ENCODE measurements at regions not wholly inside any gene's neighbourhood (a gene's known extent, or its start where the extent isn't known, plus 50 kb on each side); places are given as distances from the start of the nearest gene placed in this dataset.
A peak's percentile ranks its signal among the peaks of the same experiment; 100 is the strongest.
"Not testable (repeated sequence)": the region's sequence is repeated elsewhere in the genome, so short reads cannot be mapped to it uniquely, and the experiment has no call there.

- not testable (repeated sequence) for DNase-seq
Measured at GRCh38 chr10:30196559-30196958, 137.2 kb upstream of the JCAD start.

GRCh38 chr10:30192846-30193608, 133.6 kb upstream of the JCAD start:
- no peak for DNase-seq

DNA sequence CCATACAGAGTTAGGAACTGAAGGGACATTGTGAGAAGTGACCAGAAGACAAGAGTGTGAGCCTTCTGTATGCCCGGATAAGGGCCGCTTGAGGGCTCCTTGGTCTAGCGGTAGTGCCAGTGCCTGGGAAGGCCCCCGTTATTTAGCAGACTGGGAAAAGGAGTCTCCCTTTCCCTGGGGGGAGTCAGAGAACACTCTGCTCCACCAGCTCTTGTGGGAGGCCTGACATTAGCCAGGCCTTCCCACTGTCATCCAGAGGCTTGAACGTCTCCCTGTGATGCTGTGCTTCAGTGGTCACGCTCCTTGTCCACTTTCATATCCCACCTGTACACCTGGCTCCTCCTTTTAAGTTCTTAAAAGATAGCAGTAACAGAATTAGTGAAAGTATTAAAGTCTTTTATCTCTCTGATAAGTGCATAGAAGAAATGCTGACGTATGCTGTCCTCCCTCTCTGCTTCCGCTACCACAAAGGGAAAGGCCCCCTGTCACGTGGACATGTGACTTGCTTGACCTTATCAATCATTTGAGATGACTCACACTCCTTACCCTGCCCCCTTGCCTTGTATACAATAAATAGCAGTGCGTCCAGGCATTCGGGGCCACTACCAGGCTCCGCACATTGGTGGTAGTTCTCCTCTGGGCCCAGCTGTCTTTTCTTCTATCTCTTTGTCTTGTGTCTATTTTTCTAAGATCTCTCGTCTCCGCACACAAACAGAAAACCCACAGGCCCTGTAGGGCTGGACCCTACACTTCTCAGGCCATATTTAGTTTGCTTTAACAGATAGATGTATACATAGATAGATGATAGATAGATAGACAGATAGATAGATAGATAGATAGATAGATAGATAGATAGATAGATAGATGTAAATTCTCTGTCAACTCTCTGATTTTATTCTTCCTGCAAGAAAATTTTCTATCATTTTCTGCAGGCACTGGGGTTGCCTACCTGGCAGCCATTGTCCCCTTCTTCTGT, 131.5 kb upstream of the JCAD start:
- DNase-seq = no peak

GRCh38 chr10:30189238-30189580, 129.8 kb upstream of the JCAD start:
- no peak for DNase-seq

GRCh38 chr10:30188556-30189237, 129.3 kb upstream of the JCAD start:
- DNase-seq = no peak

GRCh38 chr10:30188101-30188500, 128.7 kb upstream of the JCAD start:
- DNase-seq = no peak

DNA sequence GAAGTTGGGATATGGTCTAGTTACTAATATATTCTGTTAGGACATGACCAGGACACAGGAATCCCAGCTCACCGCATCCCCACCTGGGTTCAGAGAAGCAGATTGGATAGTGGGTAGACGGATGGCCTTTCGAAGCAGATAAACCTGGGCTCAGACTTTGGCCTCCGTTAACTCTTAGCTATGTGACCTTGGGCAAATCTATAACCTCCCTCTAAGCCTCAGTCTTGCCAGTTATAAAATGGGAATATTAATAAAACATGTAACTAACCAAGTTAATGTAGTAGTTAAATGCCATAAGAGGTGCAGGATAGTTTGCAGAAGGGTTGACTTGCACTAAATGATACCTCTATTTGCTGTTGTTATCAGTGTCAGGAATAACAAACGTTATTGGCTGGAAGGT, 127.6 kb upstream of the JCAD start:
- no peak for DNase-seq

GRCh38 chr10:30186371-30186875, 127.0 kb upstream of the JCAD start:
- DNase-seq = peak; percentile 12 to 37

- DNase-seq = no peak
Measured at GRCh38 chr10:30185916-30186315, 126.5 kb upstream of the JCAD start.

GRCh38 chr10:30185341-30185740, 126.0 kb upstream of the JCAD start:
- no peak for DNase-seq

DNA sequence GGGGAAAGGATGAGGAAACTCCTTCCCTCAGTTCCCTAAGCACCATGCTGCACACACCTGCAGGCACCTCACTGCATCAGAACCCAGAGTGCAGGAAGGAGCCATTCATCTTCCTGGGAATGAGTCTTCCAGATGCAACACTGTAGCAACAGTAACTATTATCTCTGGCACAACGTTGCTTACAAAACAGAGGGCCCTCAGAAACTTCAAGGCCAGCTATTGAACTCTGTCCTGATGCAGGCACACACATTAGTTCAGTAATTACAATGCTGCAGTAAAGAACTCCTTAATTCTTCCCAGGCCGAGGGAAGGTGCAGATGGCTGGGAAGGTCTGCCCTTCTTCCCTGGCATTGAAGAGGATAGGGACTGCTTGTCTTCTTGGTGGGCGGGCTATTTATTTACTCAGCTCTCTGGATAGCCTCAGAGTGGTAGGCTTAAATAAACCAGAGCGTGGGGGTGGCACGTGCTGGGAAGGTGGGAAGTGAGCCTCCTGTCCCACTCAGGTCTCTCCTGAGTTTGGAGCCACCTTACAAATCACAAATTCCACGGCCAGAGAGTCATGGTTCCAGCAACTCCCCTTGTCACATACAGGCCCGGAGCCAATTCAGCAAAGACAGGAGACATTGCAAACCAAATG, 125.1 kb upstream of the JCAD start:
- DNase-seq = no peak

DNA sequence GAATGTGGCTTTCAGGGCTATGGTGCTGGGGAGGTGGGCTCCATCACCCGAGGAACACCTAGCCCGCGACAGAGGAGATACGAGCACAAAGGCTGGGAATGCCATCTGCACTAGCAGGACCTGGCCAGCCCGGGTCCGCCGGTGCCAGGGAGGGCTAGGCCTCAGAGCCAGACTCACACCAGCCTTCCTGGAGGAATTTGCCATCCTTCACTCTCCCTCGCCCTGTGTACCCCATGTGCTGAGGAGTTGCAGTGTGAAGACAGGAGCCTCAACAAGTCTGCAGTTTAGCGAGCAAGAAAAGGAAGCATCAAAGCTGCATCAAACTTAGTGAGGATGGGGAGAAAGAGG, 123.6 kb upstream of the JCAD start:
- DNase-seq = no peak

- no peak for DNase-seq
Measured at GRCh38 chr10:30182191-30183054, 123.0 kb upstream of the JCAD start.

DNA sequence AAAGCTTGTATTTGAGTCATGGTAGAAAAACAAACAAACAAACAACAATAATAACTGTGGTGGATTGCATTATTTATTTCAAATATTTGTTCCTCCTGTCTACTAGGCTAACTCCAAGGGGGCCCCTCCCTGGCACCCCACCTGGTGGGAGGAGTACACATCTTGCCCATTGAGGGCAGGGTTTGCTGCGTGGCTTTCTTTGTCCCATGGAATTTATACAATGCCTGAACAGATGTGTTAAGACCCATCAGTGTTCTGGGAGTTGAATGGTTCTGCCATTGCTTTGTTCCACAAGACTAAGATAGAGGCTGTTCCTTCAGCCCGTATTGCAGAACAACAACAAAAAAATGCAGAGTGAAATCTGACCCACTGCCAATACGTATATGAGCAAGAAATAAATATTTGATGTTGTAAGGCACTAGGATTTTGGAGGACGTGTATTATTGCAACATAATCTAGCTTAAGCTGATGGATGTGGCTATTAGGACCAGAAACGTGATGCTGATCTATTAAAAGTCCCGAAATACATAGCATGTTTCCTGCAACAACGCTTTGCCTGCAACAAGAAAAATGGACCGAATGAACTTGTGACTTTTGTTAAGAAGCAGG, 119.1 kb upstream of the JCAD start:
- DNase-seq = no peak

DNA sequence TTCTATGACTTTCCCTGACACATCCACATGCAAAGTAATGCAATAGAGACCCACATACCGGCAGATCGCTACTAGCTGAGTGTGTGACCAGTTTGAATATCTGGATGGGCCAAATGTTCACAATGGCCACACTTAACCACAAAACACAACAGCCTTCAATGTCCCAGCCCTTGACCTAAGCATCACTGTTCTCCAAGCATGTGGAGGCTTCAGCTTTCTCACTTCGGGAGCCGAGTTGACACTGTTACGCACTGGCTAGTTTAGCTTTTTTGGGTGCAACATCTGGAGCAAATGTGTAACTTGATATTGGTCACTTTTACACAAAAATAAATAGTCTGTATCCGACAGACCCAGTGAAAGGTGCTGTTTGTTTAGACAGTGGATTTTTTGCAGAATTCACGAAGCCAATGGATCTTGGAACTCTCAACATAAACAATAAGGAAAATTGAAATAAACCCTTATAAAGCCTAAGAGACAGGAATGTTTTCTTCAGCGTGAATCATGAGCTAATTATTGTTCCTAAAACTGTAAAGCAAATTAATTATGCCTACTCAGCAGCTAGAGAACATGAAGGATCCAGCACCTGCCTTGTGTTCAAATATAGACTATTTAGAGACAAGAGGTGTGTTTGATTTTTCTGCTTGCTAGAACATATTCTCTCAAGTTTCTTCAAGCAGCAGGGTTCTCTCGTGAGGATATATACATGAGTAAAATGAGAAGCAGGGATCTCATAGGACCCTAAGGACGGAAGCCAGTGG, 117.6 kb upstream of the JCAD start:
- no peak for DNase-seq

DNA sequence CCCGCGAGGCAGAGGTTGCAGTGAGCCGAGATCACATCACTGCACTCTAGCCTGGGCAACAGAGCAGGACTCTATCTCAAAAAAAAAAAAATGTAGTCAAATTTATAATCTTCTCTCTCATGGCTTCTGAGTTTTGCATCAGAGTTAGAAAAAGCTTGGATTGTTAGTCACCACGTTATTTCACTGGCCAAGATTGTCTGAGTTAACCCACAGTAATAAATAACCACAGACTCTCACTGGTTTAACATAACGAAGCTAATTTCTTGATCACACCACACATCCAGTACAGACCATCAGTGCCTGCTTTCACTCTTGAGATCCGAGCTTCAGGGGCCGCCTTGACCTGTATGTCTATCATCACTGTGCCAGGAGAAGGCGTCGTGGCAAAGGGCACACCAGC, 116.8 kb upstream of the JCAD start:
- no peak for DNase-seq

GRCh38 chr10:30172673-30173072, 113.3 kb upstream of the JCAD start:
- no peak for DNase-seq

DNA sequence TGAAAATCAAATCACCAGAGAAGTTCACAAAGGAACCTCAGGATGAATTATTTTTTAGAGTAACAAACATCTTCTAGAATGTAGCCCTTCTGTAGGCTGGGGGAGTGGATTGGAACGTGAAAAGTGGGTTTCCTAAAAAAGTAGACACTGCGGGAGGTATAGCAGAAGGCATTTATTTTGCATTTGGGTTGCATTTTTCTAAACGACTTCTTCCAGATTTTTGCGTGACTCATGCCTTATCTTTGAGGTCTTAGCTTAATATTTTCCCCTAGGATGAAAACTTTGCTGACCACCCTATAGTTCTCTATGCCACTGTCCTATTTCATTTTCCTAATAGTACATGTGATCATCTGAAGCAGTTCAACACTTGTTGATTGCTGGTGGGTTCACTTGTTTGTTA, 112.7 kb upstream of the JCAD start:
- DNase-seq = no peak

DNA sequence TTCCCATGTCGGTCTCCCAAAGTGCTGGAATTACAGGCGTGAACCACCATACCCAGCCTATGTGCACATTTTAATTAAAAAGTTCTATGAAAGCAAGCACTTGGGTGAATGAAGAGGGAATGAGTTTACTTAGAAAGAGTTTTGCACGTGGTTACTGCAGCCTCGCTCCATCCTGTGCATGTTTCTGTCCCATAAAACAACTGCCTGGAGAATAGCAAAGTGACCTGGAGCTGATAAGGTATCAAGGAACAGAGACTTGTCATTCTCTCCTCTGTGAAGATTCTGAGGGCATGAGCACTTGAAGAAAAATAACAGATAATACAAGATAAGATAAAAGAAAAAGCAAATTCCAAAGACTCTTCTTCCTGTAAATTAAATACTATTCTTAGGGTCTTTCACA, 112.2 kb upstream of the JCAD start:
- DNase-seq = no peak

DNA sequence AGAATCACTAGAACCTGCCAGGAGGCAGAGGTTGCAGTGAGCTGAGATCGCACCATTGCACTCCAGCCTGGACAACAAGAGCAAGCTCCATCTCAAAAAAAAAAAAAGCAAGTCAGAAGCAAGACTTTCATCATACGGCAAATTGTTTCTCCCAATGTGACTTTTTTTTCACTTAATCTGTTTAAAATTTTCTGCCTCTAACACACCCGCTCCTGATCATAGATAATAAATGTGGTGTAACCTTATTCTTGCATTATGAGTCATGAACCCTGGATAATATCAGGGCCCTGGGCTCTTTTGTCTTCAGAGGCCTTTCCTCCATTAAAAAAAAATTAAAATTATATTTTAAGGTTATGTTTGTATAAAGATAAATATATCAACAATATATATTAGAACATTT, 111.4 kb upstream of the JCAD start:
- DNase-seq = no peak

DNA sequence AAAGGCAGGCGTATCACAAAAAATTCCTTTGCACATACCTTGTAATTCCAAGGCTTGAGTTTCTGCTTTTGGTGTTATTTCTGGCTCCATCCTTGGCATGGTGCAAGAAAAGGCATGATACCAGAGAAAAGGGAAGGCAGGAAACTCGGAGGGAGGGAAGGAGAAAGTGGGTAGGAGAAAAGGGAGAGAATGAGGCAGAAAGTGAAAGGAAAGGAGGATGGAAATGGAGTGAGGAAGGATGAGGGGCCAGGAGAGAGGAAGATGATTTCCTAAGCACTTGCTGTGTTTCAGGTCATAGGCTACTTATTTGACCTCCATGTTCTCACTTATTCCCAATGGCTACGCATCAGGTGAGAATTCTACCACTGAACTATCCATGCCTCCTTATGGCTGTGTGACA, 110.8 kb upstream of the JCAD start:
- DNase-seq = no peak

Data from NCI-H526 (cell line).